OCI-LY3 (cell line): ENCODE measurements at regions not wholly inside any gene's neighbourhood (a gene's known extent, or its start where the extent isn't known, plus 50 kb on each side); places are given as distances from the start of the nearest gene placed in this dataset.

ENCODE experiments used
- CTCF ChIP-seq: fragments of 200-600, 300-600 bp; sonication (generic); IDR thresholded peaks from 2 replicates; pipeline ENCODE4 v1.5.1; 2014; ENCODE audit warnings: antibody characterized with exemption, low read length, low read depth
- EZH2phosphoT487 ChIP-seq: fragments of 200-600 bp; shearing (Covaris generic); IDR thresholded peaks from 2 replicates; pipeline ENCODE4 v1.6.1; 2018; ENCODE audit warnings: antibody characterized with exemption, mixed run types, low read depth

- TF ChIP-seq CTCF (no peak), EZH2phosphoT487 (no peak)
Measured at GRCh38 chr2:226531061-226531810, 268.4 kb downstream of the IRS1 start.
